Fibroblast of the aortic adventitia (primary cell): ENCODE measurements at regions not wholly inside any gene's neighbourhood (a gene's known extent, or its start where the extent isn't known, plus 50 kb on each side); places are given as distances from the start of the nearest gene placed in this dataset.

Experiments
- DNase-seq: peaks from one replicate; pipeline ENCODE4 v3.0.0-alpha.2; 2010; ENCODE audit warnings: low read depth
- H3K4me3 ChIP-seq: 2 replicates; pipeline ENCODE4 v1.5.1; 2011; ENCODE audit warnings: low read depth, mild to moderate bottlenecking, control low read depth, low read length, moderate library complexity
- TF ChIP-seq, protein P1 (sequence below): IDR thresholded peaks from 2 replicates; pipeline ENCODE4 v1.5.1; 2011; ENCODE audit warnings: mild to moderate bottlenecking, low read length, control low read depth, inconsistent platforms; ENCODE audit not compliant: insufficient read depth

DNA sequence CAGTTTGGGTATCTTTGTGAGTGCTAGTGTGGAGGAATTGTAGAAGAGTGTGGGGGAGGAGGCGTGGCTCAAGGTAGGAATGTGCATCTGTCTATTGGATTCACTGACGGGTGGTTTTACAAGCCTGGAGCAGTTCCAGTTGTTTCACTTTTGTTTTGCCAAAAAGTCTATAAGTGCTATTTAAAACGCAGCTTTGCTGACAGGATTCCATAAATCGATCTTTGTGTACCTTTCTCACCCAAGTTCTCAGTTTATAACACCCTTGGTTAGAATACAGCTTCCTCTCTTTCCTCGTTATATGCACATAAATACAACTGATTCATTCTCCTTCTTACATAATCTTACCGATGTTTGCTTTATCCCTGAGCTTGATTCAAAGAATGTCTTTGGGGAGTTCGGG is 123.2 kb upstream of the UBE2E2 start:
- TF ChIP-seq, protein P1, sequence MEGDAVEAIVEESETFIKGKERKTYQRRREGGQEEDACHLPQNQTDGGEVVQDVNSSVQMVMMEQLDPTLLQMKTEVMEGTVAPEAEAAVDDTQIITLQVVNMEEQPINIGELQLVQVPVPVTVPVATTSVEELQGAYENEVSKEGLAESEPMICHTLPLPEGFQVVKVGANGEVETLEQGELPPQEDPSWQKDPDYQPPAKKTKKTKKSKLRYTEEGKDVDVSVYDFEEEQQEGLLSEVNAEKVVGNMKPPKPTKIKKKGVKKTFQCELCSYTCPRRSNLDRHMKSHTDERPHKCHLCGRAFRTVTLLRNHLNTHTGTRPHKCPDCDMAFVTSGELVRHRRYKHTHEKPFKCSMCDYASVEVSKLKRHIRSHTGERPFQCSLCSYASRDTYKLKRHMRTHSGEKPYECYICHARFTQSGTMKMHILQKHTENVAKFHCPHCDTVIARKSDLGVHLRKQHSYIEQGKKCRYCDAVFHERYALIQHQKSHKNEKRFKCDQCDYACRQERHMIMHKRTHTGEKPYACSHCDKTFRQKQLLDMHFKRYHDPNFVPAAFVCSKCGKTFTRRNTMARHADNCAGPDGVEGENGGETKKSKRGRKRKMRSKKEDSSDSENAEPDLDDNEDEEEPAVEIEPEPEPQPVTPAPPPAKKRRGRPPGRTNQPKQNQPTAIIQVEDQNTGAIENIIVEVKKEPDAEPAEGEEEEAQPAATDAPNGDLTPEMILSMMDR, result no peak
- DNase-seq, result no peak
- H3K4me3 ChIP-seq, result no peak overlapping the region

GRCh38 chr3:23083701-23084100 is 119.4 kb upstream of the UBE2E2 start:
- TF ChIP-seq, protein P1, result no peak
- no peak for DNase-seq
- H3K4me3 ChIP-seq, result no peak overlapping the region

- H3K4me3 ChIP-seq, result no peak overlapping the region
- no peak for DNase-seq
- TF ChIP-seq, protein P1, result no peak
Measured at GRCh38 chr3:23084367-23084766, 118.8 kb upstream of the UBE2E2 start.

DNA sequence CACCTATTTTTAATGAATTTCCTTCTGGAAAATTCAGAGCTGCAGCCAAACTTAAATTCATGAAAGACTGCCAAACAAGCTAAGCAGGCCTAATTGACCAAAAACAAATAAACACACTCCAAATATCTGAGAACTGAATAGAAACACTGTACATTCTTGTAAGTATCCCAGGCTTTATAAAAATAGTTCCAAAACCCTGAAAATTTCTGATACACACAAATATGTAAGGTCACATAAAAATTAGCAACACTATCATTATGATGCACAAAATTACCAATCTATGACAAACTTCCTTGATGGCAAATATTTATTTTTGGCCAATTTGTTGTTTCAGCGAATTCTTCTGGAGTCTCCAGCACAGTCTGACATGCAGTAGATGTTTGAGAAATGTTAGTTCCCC is 117.9 kb upstream of the UBE2E2 start:
- TF ChIP-seq, protein P1, result no peak
- no peak overlapping the region for H3K4me3 ChIP-seq
- DNase-seq, result no peak

DNA sequence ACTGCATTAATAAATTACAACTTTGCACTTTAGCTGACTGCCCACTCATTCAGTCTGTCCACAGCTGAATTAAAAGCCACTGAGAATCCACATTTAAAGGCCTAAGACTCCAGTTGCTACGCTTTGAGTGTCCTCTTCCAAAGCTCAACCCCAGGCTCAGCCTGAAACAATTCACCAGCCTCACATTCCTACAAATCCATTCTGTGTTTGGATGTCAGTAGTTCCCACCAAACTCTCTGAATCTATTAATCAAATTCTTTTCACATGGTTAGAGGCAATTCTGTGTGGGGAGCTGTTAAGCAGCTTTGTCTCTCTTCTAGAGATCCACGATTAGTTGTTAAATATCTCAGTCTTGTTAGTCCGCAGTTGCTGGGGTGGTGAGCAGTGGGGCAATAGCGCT is 116.8 kb upstream of the UBE2E2 start:
- TF ChIP-seq, protein P1, result no peak
- no peak overlapping the region for H3K4me3 ChIP-seq
- no peak for DNase-seq

DNA sequence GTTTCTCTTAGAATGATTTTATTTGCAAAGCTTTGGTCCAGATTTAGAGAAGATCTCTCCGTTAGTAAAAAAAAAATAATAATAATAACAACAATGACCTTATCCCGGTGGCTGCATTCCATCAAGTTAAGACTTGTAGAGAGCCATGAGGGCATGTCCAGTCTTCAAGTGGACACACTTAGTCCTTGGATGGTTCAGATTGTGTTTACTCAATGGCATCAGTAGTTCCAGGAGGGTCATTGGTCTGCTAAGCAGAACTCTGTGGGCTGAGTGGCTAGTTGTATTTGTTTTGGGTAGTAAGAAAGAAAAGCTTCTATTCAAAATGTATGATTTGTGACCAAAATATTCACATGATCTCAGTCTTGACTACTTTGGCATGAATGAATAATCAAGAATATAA is 116.3 kb upstream of the UBE2E2 start:
- TF ChIP-seq, protein P1, result no peak
- no peak overlapping the region for H3K4me3 ChIP-seq
- no peak for DNase-seq

DNA sequence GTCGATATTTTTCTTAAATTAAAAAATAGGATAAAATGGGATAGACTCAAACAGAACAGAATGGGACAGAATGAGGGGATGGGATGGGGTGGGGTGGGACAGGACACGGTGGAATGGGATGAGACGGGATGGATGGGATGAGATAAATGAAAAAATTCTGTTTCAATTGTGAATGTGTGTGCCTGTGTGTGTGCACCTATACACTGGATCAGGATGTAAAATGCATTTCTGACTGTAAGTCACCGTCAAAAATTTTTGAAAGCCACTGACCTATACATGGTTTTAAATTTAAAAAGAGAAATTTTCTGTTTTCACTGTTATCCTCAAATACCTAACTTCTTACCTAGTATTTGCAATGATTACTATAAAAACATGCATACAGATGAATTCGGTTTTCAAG is 108.7 kb upstream of the UBE2E2 start:
- H3K4me3 ChIP-seq, result no peak overlapping the region
- TF ChIP-seq, protein P1, result no peak
- no peak for DNase-seq
